HG03064 (cell line): ENCODE measurements at regions not wholly inside any gene's neighbourhood (a gene's known extent, or its start where the extent isn't known, plus 50 kb on each side); places are given as distances from the start of the nearest gene placed in this dataset.

Experiments used
- ATAC-seq: cut with Tn5 transposase; IDR thresholded peaks from one replicate; pipeline ENCODE4 v1.9.1; 2021; ENCODE audit warnings: low read depth; ENCODE audit not compliant: unreplicated experiment

DNA sequence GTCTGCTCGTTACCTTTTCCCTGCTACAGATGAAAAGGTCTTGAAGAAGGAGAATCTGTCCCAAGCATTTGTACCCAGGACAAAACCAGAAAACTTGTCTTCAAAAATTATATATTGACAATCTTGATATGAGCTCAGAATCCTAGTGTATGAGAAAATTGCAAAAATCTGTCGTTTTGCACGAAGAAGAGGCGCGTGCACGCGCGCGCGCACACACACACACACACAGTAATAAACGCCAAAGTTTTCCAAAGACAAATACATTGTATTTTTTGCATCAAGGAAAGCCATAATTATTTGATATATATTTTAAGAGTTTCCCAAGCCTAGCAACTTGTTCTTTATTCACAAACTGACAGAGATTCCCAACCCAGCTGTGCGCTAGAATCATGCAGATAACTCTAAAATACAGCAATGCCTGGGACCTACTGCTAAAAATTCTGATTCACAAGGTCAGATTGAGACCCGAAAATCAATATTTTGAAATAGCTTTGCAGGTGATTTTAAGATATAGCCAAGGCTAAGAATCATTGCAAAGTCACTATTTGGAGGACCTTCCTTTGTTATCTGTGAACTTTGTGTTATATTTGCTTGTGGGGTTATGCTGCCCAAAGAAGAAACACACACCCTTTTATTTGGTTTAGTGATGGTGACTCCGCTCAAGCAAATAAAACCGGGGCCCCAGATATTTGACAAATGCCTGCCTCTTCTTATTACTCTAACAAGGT lies 1287.7 kb upstream of the CDH6 start:
- ATAC-seq: no peak

DNA sequence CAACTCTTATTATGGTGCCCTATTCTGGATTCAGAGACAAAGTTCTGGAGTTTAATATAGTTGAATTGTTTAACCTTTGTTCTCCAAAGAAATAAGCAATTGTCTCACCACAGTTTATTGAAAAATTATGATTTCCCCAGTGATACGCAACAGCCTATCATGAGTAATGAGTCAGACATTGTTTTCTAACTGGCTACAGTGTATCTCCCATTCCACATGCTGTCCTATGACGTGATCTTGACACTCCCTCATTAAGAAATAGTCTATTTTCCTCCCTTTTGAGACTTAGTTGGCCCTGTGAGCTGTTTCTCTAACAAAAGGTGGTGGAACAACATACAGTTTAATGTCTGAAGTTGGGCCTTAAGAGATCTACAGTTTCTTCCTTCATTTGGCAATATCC lies 1290.6 kb upstream of the CDH6 start:
- no peak for ATAC-seq

DNA sequence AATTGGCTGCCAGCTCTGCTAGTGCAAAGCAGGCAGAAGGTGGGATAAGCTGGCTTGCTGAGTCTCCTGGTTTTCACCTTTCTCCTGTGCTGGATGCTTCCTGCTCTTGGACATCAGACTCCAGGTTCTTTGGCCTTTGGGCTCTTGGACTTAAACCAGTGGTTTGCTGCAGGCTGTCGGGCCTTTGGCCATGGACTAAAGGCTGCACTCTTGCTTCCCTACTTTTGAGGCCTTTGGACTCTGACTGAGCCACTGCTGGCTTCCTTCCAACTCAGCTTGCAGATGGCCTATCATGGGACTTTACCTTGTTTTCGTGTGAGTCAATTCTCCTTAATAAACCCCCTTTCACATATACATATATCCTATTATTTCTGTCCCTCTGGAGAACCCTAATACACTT lies 1293.9 kb upstream of the CDH6 start:
- ATAC-seq: no peak

DNA sequence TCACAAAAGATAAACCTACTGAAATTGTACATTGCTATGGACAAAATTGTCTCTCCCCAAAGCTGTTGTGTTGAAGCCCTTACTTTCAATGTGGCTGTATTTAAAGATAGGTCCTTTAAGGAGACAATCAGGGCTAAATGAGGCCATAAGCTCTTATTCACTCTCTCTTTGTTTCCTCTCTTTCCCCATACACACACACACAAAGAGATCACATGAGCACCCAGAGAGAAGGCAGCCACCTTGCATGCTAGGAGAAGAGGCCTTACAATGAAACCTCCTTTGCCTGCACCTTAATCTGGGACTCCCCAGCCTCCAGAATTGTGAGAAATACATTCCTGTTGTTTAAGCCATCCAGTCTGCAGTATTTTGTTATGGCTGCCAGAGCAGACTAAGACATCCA lies 1295.6 kb upstream of the CDH6 start:
- ATAC-seq: no peak

DNA sequence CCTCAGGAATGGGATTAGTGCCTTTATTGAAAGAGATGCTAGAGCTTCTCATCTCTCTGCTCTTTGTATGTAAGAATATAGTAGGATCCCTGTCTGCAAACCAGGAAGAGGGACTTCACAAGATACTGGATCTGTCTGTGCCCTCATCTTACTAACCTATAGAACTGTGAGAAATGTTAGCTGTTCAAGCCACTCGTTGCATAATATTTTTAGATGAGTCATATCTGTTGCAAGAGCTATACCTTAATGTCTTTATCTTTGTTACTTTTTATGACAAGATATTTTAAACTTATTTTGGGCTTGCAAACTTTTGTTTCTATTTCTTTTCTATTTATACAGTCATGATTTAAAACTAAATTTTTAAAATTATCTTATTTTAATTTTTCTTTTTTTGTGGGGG lies 1296.8 kb upstream of the CDH6 start:
- no peak for ATAC-seq

DNA sequence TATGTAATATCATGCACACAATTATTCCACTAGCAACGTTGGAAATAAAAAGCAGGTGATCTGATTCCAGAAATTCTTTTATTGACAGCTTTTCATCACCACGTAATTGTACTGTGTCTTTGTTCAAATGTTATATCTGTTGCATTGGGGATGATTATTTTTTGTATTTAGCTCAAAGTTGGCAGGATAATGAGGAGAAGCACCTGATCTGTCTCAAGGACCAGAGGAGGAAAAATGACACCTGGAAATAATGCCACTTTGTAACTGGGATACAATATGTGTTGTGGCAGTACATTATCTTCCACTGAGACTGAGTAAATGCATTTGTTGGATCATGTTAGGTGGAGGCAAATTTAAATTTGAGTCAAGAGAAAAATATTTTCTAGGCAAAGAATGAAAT lies 1298.8 kb upstream of the CDH6 start:
- no peak for ATAC-seq

DNA sequence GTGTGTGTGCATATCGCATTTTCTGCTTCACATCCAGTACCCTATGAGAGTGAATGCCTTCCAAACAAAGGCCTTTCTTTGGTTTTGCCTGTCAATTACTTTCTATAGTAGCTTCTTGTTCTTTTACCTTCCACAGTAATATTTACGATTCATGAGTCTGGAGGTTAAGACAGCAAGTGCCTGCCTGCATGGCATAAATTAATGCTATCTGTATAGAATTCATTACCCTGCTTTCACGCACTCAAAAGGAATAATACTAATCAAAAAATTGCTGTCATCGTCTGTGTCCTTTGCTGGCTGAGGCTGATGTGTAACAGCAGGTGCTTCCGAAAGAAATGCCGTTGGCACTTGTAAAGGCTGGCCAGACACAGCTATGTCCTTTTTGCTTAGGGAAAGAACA lies 1304.4 kb upstream of the CDH6 start:
- no peak for ATAC-seq

DNA sequence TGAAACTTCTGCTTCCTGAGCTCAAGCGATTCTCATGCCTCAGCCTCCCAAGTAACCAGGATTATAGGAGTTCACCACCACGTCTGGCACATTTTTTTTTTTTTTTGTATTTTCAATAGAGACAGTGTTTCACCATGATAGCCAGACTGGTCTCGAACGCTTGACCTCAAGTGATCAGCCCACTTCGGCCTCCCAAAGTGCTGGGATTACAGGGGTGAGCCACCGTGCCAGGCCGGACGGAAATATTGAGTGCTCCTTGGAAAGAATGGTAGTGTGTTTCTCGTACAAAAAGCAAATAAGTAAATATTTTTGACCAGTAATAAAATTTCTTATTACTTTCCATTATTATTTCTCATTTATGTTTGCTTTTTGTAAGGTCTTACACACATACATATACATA lies 1307.9 kb upstream of the CDH6 start:
- no peak for ATAC-seq

DNA sequence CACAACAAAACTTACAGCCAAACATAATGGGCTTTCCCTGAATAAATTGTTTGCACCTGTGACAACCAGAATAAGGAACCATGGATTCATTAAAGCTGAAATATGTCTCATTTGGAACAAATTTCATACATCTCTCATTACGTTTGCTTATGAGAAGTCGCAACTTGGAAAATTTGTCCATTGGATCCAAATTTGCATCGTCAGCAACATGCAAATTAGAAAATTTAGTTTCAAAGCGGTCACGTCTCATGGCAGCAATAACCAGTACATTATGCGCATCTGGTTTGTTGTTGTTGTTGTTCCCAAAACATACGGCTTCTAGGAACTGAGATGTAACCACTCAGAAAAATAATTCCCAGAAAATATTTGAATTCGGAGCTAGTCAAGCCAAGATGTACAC lies 1311.5 kb upstream of the CDH6 start:
- ATAC-seq: no peak

DNA sequence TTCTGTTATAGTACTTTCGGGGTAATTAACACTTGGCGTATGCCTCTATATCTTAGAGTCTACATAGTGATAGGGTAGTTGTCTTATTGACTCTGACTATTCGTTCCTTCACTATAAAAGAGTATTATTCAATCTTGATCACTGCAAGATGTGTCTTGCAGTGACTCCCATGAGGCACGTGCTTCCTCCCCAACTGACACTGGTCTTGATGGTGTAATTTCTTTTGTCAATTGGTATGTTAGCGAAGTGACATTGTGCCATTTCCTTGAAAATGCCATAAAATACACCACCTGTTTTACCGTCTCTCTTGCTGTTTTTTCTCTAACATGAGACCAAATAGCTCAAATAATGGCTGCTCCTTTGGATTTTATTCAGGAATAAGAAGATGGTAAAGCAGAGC lies 1314.1 kb upstream of the CDH6 start:
- ATAC-seq: no peak

DNA sequence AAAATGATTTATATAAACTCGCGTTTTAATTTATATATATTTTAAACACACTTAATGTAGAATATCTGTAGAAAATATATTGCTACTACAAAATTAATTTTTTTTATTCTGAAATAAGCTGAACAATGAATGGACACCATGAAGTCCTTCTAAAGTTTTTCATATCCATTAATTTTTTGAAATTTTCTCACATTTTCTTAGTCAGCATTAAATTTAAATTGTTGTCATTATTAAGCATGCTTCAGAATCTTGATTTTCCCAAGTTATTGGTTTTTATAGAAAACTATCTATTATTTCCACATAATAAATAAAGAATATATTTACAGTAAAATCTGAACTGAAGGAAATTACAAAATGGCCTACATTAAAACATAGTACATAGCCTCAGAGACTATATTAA lies 1314.9 kb upstream of the CDH6 start:
- ATAC-seq: no peak

DNA sequence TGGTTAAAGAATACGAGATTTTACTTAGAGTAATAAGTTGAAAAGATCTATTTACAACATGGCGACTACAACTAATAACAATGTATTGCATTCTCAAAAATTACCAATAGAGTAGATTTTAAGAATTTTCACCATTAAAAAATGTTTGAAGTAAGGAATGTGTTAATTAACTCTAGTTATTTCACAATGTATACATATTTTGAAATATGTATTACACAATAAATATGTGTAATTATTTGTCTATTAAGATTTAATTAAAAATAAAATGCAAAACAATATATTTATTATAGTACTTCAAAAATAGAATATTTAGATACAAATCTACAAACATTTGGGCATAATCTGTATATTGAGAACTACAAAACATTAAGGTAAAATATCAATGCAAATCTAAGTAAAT lies 1326.3 kb upstream of the CDH6 start:
- ATAC-seq: no peak

DNA sequence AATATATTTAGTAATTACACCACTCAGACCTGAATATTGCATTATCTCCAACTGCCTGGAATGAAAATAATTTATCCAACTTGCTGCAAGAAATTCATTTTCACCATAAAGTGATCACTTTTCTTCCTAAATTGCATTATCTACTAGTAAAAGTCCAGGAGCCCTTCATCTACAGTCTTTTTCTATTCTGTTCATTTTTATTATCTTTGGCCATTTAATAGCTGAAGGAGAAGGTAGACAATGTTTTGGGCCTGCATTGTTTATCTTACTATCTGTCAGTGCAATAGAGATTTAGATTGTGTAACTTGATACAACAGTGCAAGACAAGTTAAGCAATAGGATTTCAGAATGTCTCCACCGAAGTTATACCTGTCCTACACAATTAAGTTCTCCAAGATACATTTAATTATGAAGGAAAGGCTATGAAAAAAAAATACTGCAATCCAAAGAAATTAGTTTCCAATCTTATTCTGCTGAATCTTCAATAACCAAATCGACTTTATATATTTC lies 1339.7 kb upstream of the CDH6 start:
- ATAC-seq: no peak

DNA sequence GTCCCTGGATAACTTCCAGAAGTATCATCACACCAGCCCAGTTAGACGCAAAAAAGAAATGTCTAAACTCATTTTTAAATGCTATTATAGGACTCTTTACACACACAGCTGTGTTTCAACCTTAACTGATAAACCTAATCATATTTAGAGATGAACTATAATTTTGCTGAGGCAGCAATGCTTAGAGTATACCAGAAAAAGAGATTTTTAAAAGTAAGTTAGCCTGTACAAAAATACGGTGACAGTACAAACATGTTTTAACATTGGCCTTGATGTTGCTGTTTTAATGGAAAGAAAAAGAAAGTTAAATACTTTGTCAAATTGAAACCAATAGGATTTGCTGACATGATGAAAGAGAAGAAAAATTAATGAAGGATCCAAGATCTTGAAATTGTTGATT lies 1341.2 kb upstream of the CDH6 start:
- no peak for ATAC-seq

DNA sequence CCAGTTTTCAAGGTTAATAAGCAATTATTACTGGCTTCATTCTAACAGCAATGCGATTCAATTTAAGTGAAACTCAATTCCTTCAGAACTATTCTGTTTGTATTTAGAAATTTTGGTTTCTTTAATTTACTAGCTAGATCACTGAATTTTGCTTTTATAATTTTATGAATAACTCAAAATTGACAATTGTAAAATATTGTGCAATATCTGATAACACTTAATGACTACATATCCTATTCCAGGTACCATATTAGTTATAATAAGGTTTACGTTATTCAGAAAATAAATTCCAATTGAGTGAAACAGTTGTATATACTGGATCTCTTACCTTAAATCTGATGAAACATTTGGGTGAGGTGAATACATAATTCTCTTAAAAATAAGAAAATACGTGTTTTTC lies 1348.3 kb upstream of the CDH6 start:
- no peak for ATAC-seq

DNA sequence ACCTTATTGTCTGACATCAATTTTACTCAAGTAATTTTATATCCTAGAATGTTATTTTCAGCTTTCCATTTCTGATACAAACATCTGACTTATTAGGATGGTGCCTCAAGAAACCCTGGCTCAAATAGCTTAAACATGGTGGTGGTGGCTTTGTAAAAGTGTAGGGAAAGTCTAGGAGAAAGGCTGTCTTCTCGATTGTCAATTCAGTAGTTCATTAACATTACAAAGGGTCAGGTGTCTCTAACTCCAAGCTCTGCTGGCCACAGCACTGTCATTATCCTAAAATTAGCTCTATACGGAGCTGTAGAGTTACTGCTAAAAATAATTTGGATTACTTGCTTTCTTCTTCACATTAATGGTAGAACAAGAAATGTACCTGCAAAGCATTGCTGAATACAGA lies 1360.1 kb upstream of the CDH6 start:
- ATAC-seq: no peak

DNA sequence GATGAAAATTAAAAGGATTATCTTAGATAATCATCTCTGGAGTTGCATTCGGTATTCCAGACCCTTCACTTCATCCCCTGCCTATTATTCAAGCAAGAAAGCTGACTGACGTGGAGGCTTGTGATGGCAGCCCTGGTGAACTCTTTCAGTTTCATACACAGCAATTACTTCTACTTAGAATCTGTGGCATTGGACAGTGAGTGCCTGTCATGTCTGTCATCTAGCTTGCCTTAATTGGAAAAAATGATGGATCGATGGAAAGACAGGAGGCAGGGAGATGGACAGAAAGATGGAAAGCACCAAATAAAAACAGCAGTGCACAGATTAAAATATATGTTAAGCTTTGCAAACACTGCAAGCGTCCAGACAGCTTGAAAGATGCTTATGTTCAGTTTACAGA lies 1371.0 kb upstream of the CDH6 start:
- ATAC-seq: no peak

DNA sequence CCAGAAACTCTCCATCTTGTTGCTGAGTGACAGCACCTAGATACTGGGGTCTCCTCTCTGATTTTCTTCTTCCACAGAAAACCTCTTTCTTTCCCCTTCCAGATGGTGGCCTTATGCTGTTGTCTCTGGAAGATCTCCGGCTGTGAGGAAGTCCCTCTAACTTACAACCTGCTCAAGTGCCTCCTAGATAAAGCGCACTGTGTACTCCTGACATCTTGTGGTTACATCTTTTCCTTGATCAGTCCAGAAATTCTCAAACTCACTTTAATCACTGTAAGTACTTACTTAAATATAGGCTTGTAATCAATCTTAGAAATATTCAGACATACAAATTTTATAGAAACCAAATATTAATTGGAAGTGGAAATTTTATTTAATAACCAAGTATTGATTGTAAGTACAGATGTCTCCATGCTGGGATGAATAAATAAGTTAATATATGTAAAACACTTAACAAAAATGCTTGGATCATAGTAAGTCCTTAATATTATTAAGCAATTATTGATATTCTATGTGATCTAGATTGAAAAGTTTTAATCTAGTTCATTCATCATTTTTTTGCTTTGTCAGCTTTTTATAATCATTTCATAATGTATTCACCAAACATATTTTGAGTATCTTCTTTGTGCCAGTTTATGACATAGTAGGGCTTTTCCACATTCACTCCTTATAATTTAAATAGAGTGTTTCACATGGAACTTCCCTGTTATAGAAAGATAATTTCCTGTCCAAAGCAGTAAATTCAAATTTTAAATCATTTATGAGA lies 1381.4 kb upstream of the CDH6 start:
- ATAC-seq: no peak

DNA sequence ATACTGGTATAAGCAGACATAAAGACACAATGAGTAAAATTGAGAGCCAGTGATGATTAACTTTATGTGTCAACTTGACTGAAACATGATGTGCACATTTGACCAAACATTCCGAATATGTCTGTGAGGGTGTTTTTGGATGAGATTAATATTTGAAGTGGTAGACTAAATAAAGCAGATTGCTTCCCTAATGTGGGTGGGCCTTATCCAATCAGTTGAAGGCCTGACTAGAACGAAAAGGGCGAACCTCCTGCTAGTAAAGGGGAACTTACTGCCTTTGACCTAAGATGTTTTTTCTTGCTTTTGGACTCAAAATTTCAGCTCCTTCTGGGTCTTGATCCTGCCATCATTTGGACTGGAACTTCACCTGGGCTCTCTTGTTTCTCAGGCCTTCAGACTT lies 1387.7 kb upstream of the CDH6 start:
- no peak for ATAC-seq

DNA sequence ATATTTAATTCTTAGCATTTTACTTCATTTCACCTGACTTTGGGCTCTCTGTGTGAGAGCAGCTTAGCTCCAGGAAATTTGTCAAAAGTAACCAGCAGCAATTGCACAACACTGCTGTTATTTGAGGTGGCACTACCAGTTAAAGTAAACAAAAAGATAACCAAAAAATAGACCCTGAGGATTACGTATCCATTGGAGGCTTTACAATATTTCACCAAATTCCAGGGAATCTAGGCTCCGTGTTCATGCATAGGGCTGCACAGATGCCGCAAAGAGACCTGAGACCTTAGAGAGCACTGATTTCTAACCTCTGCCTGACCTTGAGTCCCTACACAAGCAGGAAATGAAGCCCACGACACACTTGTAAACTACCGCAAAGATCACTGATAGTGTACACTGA lies 1392.7 kb upstream of the CDH6 start:
- ATAC-seq: no peak

DNA sequence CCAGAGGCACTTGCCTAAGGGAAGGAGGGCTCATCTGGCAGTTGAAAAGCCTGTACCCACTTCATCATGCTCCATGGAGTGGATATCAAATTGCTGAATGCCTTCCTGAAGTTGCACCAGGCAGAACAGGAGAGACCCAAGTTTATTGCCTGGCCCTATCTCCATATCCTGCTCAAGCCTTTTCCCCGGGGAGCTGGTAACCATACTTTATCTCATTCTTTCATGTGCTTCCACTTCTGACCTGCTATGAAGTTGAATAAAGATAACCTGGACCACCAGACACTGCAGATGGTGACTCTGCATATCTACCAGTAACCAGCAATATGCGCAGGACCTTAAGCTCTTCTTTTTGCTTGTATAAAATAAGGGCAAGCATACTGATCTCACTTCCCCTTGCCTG lies 1397.5 kb upstream of the CDH6 start:
- no peak for ATAC-seq

DNA sequence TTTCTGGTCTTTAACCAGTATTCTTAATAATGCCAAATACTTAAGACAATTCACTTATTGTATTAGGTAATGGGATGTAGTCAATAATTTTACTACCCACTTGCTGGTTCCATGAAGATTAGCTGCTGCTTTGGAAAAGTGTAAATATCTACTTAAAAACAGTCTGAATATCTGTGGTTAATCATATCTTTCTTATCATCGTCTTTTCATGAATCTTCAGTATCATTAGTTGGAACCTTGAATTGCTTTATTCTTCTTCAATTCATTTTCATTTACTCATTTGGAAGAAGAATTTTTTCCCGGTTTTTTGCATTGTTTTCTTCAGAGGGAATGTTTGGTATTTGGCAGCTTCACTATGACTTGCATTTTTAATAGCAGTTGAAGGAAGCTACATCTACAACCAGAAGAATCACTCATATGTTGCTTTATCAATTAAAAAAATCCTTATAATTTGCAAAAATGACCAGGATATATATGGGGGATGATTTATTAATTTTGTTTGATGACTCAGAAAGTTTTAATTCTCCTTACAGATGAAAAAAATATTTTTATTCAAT lies 1398.3 kb upstream of the CDH6 start:
- ATAC-seq: no peak
